ENCODE measurements at regions not wholly inside any gene's neighbourhood (a gene's known extent, or its start where the extent isn't known, plus 50 kb on each side); places are given as distances from the start of the nearest gene placed in this dataset.

- TF ChIP-seq EZH2 (IDR thresholded peaks at IDR 0.05) (no peak), EZH2phosphoT487 (IDR thresholded peaks at IDR 0.05) (no peak)
- TF ChIP-seq, protein P1, sequence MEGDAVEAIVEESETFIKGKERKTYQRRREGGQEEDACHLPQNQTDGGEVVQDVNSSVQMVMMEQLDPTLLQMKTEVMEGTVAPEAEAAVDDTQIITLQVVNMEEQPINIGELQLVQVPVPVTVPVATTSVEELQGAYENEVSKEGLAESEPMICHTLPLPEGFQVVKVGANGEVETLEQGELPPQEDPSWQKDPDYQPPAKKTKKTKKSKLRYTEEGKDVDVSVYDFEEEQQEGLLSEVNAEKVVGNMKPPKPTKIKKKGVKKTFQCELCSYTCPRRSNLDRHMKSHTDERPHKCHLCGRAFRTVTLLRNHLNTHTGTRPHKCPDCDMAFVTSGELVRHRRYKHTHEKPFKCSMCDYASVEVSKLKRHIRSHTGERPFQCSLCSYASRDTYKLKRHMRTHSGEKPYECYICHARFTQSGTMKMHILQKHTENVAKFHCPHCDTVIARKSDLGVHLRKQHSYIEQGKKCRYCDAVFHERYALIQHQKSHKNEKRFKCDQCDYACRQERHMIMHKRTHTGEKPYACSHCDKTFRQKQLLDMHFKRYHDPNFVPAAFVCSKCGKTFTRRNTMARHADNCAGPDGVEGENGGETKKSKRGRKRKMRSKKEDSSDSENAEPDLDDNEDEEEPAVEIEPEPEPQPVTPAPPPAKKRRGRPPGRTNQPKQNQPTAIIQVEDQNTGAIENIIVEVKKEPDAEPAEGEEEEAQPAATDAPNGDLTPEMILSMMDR (IDR thresholded peaks at IDR 0.05) = no peak
Observed at GRCh38 chr12:42886160-42886559, 296.6 kb upstream of the PRICKLE1 start.
